Astrocyte (in vitro differentiated cells and primary cell): ENCODE measurements at regions not wholly inside any gene's neighbourhood (a gene's known extent, or its start where the extent isn't known, plus 50 kb on each side); places are given as distances from the start of the nearest gene placed in this dataset.

Experiments used
- DNase-seq: peaks from one replicate; pipeline ENCODE4 v3.0.0-alpha.2; 2010; ENCODE audit warnings: low read depth
- FAIRE-seq: peaks from 2 replicates; lab custom pipeline; 2011; peaks lifted over from hg19 to GRCh38; lab: Jason Lieb, UNC
- H2AFZ ChIP-seq: 2 replicates; pipeline ENCODE4 v1.6.0; 2012; ENCODE audit warnings: low read depth, low read length, inconsistent platforms
- H3K27ac ChIP-seq: 2 replicates; pipeline ENCODE4 v1.5.1; 2011; ENCODE audit warnings: low read depth, low read length, inconsistent platforms
- H3K27me3 ChIP-seq: 2 replicates; pipeline ENCODE4 v1.6.0; 2011; ENCODE audit warnings: low read length, inconsistent platforms; ENCODE audit not compliant: insufficient read depth
- H3K36me3 ChIP-seq: 2 replicates; pipeline ENCODE4 v1.5.1; 2011; ENCODE audit warnings: low read length, inconsistent platforms; ENCODE audit not compliant: insufficient read depth
- H3K4me1 ChIP-seq: 2 replicates; pipeline ENCODE4 v1.5.1; 2011; ENCODE audit warnings: low read length, inconsistent platforms; ENCODE audit not compliant: insufficient read depth
- H3K4me2 ChIP-seq: 2 replicates; pipeline ENCODE4 v1.6.0; 2012; ENCODE audit warnings: low read length, inconsistent platforms
- H3K4me3 ChIP-seq: 2 replicates; pipeline ENCODE4 v1.5.1; 2011; ENCODE audit warnings: low read depth, mild to moderate bottlenecking, low read length, inconsistent platforms; ENCODE audit not compliant: insufficient read depth
- H3K79me2 ChIP-seq: 2 replicates; pipeline ENCODE4 v1.6.0; 2012; ENCODE audit warnings: mild to moderate bottlenecking, low read length, inconsistent platforms; ENCODE audit not compliant: insufficient read depth
- H3K9ac ChIP-seq: 2 replicates; pipeline ENCODE4 v1.6.0; 2012; ENCODE audit warnings: mild to moderate bottlenecking, low read length, inconsistent platforms
- H3K9me3 ChIP-seq: 2 replicates; pipeline ENCODE4 v1.5.1; 2012; ENCODE audit warnings: low read depth, mild to moderate bottlenecking, low read length, inconsistent platforms; ENCODE audit not compliant: insufficient read depth
- H4K20me1 ChIP-seq: 2 replicates; pipeline ENCODE4 v1.6.0; 2012; ENCODE audit warnings: low read length, inconsistent platforms; ENCODE audit not compliant: insufficient read depth
- H3K27ac Mint-ChIP-seq: one replicate; pipeline ENCODE4 v1.8.0; 2021; ENCODE audit warnings: mild to moderate bottlenecking, mixed read lengths; ENCODE audit not compliant: unreplicated experiment
- H3K27me3 Mint-ChIP-seq: one replicate; pipeline ENCODE4 v1.8.0; 2021; ENCODE audit warnings: low read depth, mixed read lengths; ENCODE audit not compliant: unreplicated experiment
- H3K36me3 Mint-ChIP-seq: one replicate; pipeline ENCODE4 v1.8.0; 2021; ENCODE audit warnings: low read depth, mixed read lengths; ENCODE audit not compliant: unreplicated experiment
- H3K4me1 Mint-ChIP-seq: one replicate; pipeline ENCODE4 v1.8.0; 2021; ENCODE audit warnings: low read depth, mixed read lengths; ENCODE audit not compliant: unreplicated experiment
- H3K4me3 Mint-ChIP-seq: one replicate; pipeline ENCODE4 v1.8.0; 2021; ENCODE audit warnings: mild to moderate bottlenecking, moderate library complexity, mixed read lengths; ENCODE audit not compliant: unreplicated experiment
- H3K9me3 Mint-ChIP-seq: one replicate; pipeline ENCODE4 v1.8.0; 2021; ENCODE audit warnings: mild to moderate bottlenecking, mixed read lengths; ENCODE audit not compliant: unreplicated experiment
- EZH2 ChIP-seq: IDR thresholded peaks from 2 replicates; pipeline ENCODE4 v1.6.1; 2012; ENCODE audit warnings: mild to moderate bottlenecking, low read length, inconsistent platforms; ENCODE audit not compliant: insufficient read depth
- TF ChIP-seq, protein P1 (sequence below): IDR thresholded peaks from 2 replicates; pipeline ENCODE4 v1.5.1; 2011; ENCODE audit warnings: low read depth, mild to moderate bottlenecking, inconsistent platforms, low read length, moderate library complexity; ENCODE audit not compliant: insufficient read depth

DNA sequence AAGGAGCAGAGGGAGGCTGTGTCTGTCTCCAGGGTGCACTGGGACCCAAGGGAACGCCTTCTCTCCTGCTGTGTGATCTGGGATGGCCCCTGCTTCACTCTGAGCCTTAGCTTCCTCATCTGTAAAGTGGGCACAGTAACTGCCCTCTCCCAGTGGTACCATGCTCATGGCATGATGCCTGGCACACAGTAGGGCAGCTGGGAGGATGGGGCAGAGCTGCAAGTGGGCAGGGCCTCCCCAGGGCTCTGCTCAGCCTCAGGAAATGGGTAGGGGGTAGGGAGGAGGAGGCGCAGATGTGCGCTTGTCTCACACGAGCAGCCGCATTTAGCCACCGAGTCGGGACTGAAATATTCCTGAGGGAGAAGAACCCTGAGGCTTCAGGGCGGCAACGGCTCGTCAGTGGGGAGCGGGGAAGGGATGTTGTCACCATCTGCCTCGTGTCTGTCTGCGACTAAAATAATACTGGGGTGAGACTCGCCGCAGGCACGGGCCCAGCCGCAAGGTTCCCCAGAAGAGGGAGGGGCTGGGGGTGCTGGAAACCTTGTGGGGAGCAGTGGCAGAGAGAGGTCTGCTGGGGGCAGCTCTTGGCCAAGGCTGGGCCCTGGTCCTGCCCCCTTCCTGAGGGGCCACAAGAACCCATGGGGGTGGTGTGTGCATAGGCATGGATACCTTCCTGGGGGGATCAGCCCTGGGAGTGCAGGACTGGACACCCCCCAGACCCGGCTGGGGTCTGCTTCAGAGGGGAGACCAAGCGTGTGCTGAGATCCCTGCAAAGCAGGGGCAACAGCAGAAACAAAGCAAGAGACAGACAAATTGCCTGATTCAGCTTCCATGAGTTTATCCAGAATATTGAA lies 55.2 kb upstream of the PSD2 start:
- no peak overlapping the region for H3K9ac ChIP-seq
- H3K9me3 ChIP-seq: no peaks in the 10 kb centered on the region
- no peak overlapping the region for H3K27ac ChIP-seq
- peaks cover 2% of the 10 kb centered on the region for H3K9me3 Mint-ChIP-seq
- no peak overlapping the region for H3K4me3 Mint-ChIP-seq
- H4K20me1 ChIP-seq: no peaks in the 10 kb centered on the region
- TF ChIP-seq, protein P1, sequence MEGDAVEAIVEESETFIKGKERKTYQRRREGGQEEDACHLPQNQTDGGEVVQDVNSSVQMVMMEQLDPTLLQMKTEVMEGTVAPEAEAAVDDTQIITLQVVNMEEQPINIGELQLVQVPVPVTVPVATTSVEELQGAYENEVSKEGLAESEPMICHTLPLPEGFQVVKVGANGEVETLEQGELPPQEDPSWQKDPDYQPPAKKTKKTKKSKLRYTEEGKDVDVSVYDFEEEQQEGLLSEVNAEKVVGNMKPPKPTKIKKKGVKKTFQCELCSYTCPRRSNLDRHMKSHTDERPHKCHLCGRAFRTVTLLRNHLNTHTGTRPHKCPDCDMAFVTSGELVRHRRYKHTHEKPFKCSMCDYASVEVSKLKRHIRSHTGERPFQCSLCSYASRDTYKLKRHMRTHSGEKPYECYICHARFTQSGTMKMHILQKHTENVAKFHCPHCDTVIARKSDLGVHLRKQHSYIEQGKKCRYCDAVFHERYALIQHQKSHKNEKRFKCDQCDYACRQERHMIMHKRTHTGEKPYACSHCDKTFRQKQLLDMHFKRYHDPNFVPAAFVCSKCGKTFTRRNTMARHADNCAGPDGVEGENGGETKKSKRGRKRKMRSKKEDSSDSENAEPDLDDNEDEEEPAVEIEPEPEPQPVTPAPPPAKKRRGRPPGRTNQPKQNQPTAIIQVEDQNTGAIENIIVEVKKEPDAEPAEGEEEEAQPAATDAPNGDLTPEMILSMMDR: no peak
- no peak for TF ChIP-seq EZH2
- peak overlapping the region; percentile 41 for H3K27ac Mint-ChIP-seq
- H3K4me3 ChIP-seq: no peak overlapping the region
- H3K4me2 ChIP-seq: no peak overlapping the region
- no peaks in the 10 kb centered on the region for H3K27me3 ChIP-seq
- DNase-seq: no peak
- H3K4me1 ChIP-seq: peaks cover 35% of the 10 kb centered on the region
- no peaks in the 10 kb centered on the region for H3K36me3 ChIP-seq
- H3K4me1 Mint-ChIP-seq: peaks cover 50% of the 10 kb centered on the region
- no peak for FAIRE-seq
- H3K36me3 Mint-ChIP-seq: peaks cover 5% of the 10 kb centered on the region
- H3K27me3 Mint-ChIP-seq: no peaks in the 10 kb centered on the region
- no peak overlapping the region for H2AFZ ChIP-seq
- no peaks in the 10 kb centered on the region for H3K79me2 ChIP-seq

DNA sequence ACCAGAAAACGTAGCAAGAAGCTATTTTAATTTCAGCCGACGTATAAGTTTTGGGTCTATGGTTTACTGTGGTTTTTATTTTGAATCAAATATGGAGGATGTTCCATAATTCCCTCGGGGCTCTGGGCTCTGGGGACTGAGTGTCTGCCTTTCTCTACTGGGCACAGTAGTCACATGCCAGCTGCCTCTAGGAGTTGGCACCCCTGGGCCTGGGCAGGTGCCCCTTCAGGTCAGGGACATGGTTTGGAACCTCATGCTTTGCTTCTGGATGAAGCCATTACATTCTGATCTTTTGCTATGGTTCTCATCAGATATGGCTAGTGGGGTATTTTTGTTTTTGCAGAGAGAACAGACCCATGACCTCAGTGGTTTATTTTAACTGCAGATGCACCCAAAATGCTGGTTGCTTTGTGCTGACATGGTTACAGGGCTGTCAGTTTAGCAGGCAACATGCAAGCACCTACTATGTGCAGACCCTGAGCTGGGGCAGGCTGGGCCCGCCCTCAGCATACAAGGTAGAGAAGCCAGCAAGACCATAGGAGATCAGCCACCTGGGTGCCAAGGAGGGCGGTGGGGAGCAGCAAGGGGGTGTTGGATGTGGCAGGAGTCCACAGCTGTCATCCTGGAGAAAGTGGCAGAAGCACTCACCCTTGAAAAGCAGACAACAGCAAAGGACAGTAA lies 54.5 kb upstream of the PSD2 start:
- H3K4me1 ChIP-seq: peaks cover 43% of the 10 kb centered on the region

DNA sequence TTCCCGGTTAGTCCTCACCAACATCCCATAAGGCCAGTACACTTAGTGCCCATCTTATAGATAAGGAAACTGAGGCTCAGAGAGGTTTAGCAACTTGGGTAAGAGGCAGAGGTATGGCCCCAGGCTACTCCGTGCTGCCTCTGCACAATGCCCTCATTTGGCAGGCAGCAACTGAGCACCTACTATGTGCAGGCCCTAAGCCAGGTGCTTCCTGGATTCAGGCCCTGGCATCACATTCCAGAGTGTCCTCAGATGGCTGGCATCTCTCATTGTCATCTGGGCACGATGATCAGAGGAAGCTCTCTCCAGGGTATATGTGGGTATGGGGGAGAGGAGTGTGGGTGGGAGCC lies 53.8 kb upstream of the PSD2 start:
- Mint-ChIP-seq H3K9me3 (peaks cover 2% of the 10 kb centered on the region), H3K4me3 (no peak overlapping the region), H3K4me1 (peaks cover 55% of the 10 kb centered on the region), H3K27ac (no peak overlapping the region), H3K27me3 (no peaks in the 10 kb centered on the region), H3K36me3 (peaks cover 5% of the 10 kb centered on the region)
- H3K79me2 ChIP-seq: no peaks in the 10 kb centered on the region
- H2AFZ ChIP-seq: no peak overlapping the region
- no peak overlapping the region for H3K4me2 ChIP-seq
- DNase-seq (no peak), FAIRE-seq (no peak)
- no peaks in the 10 kb centered on the region for H4K20me1 ChIP-seq
- no peaks in the 10 kb centered on the region for H3K36me3 ChIP-seq
- no peak overlapping the region for H3K9ac ChIP-seq
- peaks cover 49% of the 10 kb centered on the region for H3K4me1 ChIP-seq
- no peak overlapping the region for H3K27ac ChIP-seq
- H3K4me3 ChIP-seq: no peak overlapping the region
- TF ChIP-seq, protein P1: no peak
- H3K27me3 ChIP-seq: no peaks in the 10 kb centered on the region
- no peaks in the 10 kb centered on the region for H3K9me3 ChIP-seq

More for the DNA sequence above, 54.5 kb upstream of the PSD2 start:
- H3K9me3 ChIP-seq: no peaks in the 10 kb centered on the region
- H3K9ac ChIP-seq: no peak overlapping the region
- Mint-ChIP-seq H3K27me3 (no peaks in the 10 kb centered on the region), H3K27ac (no peak overlapping the region), H3K4me3 (no peak overlapping the region), H3K9me3 (peaks cover 2% of the 10 kb centered on the region), H3K4me1 (peaks cover 54% of the 10 kb centered on the region), H3K36me3 (peaks cover 5% of the 10 kb centered on the region)
- no peak for FAIRE-seq
- H3K27ac ChIP-seq: no peak overlapping the region
- H3K4me3 ChIP-seq: no peak overlapping the region
- DNase-seq: no peak
- H3K36me3 ChIP-seq: no peaks in the 10 kb centered on the region
- H3K4me2 ChIP-seq: no peak overlapping the region
- H3K79me2 ChIP-seq: no peaks in the 10 kb centered on the region
- TF ChIP-seq EZH2: no peak
- H2AFZ ChIP-seq: no peak overlapping the region
- no peaks in the 10 kb centered on the region for H3K27me3 ChIP-seq
- no peaks in the 10 kb centered on the region for H4K20me1 ChIP-seq
